VCaP (cell line): ENCODE measurements at regions not wholly inside any gene's neighbourhood (a gene's known extent, or its start where the extent isn't known, plus 50 kb on each side); places are given as distances from the start of the nearest gene placed in this dataset.
"Not testable (repeated sequence)": the region's sequence is repeated elsewhere in the genome, so short reads cannot be mapped to it uniquely, and the experiment has no call there.

Experiments
- H3K27ac ChIP-seq: fragments of 450-650 bp; 2 replicates; pipeline ENCODE4 v1.5.1; 2017
- CTCF ChIP-seq: fragments of 450-650 bp; conservative IDR thresholded peaks from 2 replicates; pipeline ENCODE4 v1.5.1; 2017; ENCODE audit warnings: mild to moderate bottlenecking, moderate library complexity

- no peak for TF ChIP-seq CTCF
These were observed 298.5 kb downstream of the SI start for GRCh38 chr3:164779816-164780215.

GRCh38 chr3:164752812-164753211 is 325.5 kb downstream of the SI start:
- TF ChIP-seq CTCF, result no peak
- H3K27ac ChIP-seq, result no peak overlapping the region

More at GRCh38 chr3:164779816-164780215, 298.5 kb downstream of the SI start:
- H3K27ac ChIP-seq, result no peak overlapping the region

GRCh38 chr3:164748626-164749025 is 329.7 kb downstream of the SI start:
- TF ChIP-seq CTCF, result no peak

GRCh38 chr3:164741869-164742268 is 336.4 kb downstream of the SI start:
- TF ChIP-seq CTCF, result no peak
- H3K27ac ChIP-seq, result no peak overlapping the region

More at GRCh38 chr3:164748626-164749025, 329.7 kb downstream of the SI start:
- H3K27ac ChIP-seq, result no peak overlapping the region

GRCh38 chr3:164737174-164737573 is 341.1 kb downstream of the SI start:
- TF ChIP-seq CTCF, result no peak
- H3K27ac ChIP-seq, result no peak overlapping the region

- no peak overlapping the region for H3K27ac ChIP-seq
- TF ChIP-seq CTCF, result no peak
These were observed 346.1 kb downstream of the SI start for GRCh38 chr3:164732166-164732565.

- no peak for TF ChIP-seq CTCF
These were observed 347.4 kb downstream of the SI start for GRCh38 chr3:164730815-164731360.

GRCh38 chr3:164723396-164723795 is 354.9 kb downstream of the SI start:
- no peak for TF ChIP-seq CTCF
- H3K27ac ChIP-seq, result no peak overlapping the region

More at GRCh38 chr3:164730815-164731360, 347.4 kb downstream of the SI start:
- H3K27ac ChIP-seq, result no peak overlapping the region

- H3K27ac ChIP-seq, result not testable (repeated sequence)
These were observed 375.5 kb downstream of the SI start for GRCh38 chr3:164702808-164703207.
